ENCODE measurements at regions not wholly inside any gene's neighbourhood (a gene's known extent, or its start where the extent isn't known, plus 50 kb on each side); places are given as distances from the start of the nearest gene placed in this dataset.
"Not testable (repeated sequence)": the region's sequence is repeated elsewhere in the genome, so short reads cannot be mapped to it uniquely, and the experiment has no call there.

DNA sequence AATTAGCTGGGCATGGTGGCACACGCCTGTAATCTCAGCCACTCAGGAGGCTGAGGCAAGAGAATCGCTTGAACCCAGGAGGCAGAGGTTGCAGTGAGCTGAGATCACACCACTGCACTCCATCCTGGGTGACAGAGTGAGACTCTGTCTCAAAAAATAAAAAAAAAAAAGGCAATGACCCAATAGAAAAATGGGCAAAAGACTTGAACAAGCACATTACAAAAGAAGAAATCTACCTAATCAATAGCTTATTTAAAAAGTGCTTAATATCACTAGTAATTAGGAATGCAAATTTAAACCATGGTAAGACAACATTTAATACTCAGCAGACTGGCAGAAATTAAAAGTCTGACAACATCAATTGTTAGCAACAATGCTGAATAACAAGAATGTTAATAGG lies 163.6 kb upstream of the C11orf58 start:
- TF ChIP-seq, protein P1, sequence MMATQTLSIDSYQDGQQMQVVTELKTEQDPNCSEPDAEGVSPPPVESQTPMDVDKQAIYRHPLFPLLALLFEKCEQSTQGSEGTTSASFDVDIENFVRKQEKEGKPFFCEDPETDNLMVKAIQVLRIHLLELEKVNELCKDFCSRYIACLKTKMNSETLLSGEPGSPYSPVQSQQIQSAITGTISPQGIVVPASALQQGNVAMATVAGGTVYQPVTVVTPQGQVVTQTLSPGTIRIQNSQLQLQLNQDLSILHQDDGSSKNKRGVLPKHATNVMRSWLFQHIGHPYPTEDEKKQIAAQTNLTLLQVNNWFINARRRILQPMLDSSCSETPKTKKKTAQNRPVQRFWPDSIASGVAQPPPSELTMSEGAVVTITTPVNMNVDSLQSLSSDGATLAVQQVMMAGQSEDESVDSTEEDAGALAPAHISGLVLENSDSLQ (IDR thresholded peaks at IDR 0.05), result not testable (repeated sequence)
- TF ChIP-seq LEF1 (IDR thresholded peaks at IDR 0.05; ENCODE audit: borderline replicate concordance); SP1 (IDR thresholded peaks at IDR 0.05); ELF4 (IDR thresholded peaks at IDR 0.05); BHLHE40 (IDR thresholded peaks at IDR 0.05; ENCODE audit: borderline replicate concordance); FOXA1 (IDR thresholded peaks at IDR 0.05); ARNT (IDR thresholded peaks at IDR 0.05); FOXM1 (IDR thresholded peaks at IDR 0.05; ENCODE audit: borderline replicate concordance); NFRKB (IDR thresholded peaks at IDR 0.05); SUZ12 (IDR thresholded peaks at IDR 0.05); ZNF384 (IDR thresholded peaks at IDR 0.05): not testable (repeated sequence)
